Stimulated activated CD4-positive, alpha-beta T cell treated with anti-CD3 and anti-CD28 coated beads, TNF-alpha, amount 100 ng/mL, for 48 hours (primary cell): ENCODE measurements at regions not wholly inside any gene's neighbourhood (a gene's known extent, or its start where the extent isn't known, plus 50 kb on each side); places are given as distances from the start of the nearest gene placed in this dataset.

Source experiments
- DNase-seq, 3 donors: peaks; one replicate each; pipeline ENCODE4 v3.0.0-alpha.2; 2020; ENCODE audit warnings: low read depth in 3 of 3

GRCh38 chr3:23086831-23087230 lies 116.3 kb upstream of the UBE2E2 start:
- DNase-seq, result no peak

- DNase-seq, result no peak
These were observed 108.7 kb upstream of the UBE2E2 start for GRCh38 chr3:23094412-23094811.

- no peak for DNase-seq
These were observed 108.2 kb upstream of the UBE2E2 start for GRCh38 chr3:23094890-23095462.

- no peak for DNase-seq
These were observed 107.1 kb upstream of the UBE2E2 start for GRCh38 chr3:23096041-23096440.

GRCh38 chr3:23099021-23099420 lies 104.1 kb upstream of the UBE2E2 start:
- DNase-seq, result no peak

GRCh38 chr3:23099677-23100076 lies 103.5 kb upstream of the UBE2E2 start:
- no peak for DNase-seq

- no peak for DNase-seq
These were observed 103.0 kb upstream of the UBE2E2 start for GRCh38 chr3:23100106-23100505.

GRCh38 chr3:23103764-23104163 lies 99.4 kb upstream of the UBE2E2 start:
- DNase-seq, result no peak

GRCh38 chr3:23105048-23105447 lies 98.1 kb upstream of the UBE2E2 start:
- no peak for DNase-seq

GRCh38 chr3:23106666-23107065 lies 96.5 kb upstream of the UBE2E2 start:
- DNase-seq, result no peak

GRCh38 chr3:23107221-23107620 lies 95.9 kb upstream of the UBE2E2 start:
- DNase-seq, result no peak

- no peak for DNase-seq
These were observed 94.6 kb upstream of the UBE2E2 start for GRCh38 chr3:23108451-23109057.

GRCh38 chr3:23111286-23111685 lies 91.8 kb upstream of the UBE2E2 start:
- DNase-seq, result no peak

- DNase-seq, result no peak
These were observed 91.3 kb upstream of the UBE2E2 start for GRCh38 chr3:23111797-23112196.

- DNase-seq, result no peak
These were observed 90.6 kb upstream of the UBE2E2 start for GRCh38 chr3:23112491-23112890.

- DNase-seq, result no peak
These were observed 89.5 kb upstream of the UBE2E2 start for GRCh38 chr3:23113455-23114171.

- no peak for DNase-seq
These were observed 88.7 kb upstream of the UBE2E2 start for GRCh38 chr3:23114432-23114831.

GRCh38 chr3:23115171-23115877 lies 87.8 kb upstream of the UBE2E2 start:
- DNase-seq, result no peak

- DNase-seq, result no peak
These were observed 86.9 kb upstream of the UBE2E2 start for GRCh38 chr3:23116081-23116837.

- DNase-seq, result no peak
These were observed 85.3 kb upstream of the UBE2E2 start for GRCh38 chr3:23117856-23118255.

GRCh38 chr3:23127196-23127595 lies 75.9 kb upstream of the UBE2E2 start:
- no peak for DNase-seq

GRCh38 chr3:23128655-23129054 lies 74.5 kb upstream of the UBE2E2 start:
- no peak for DNase-seq
